Stomach (tissue), 8 donors: ENCODE measurements at regions not wholly inside any gene's neighbourhood (a gene's known extent, or its start where the extent isn't known, plus 50 kb on each side); places are given as distances from the start of the nearest gene placed in this dataset.

ENCODE experiments used
- DNase-seq, 2 donors: peaks; one replicate each; pipeline versions ENCODE4 v3.0.0 to v3.0.0-alpha.2; 2013 to 2019
- H3K27ac ChIP-seq, 5 donors: fragments of 200-600 bp in 4 of 5; sonication (generic) in 4 of 5; one replicate each; pipeline ENCODE4 v1.5.1; 2013 to 2019; ENCODE audit warnings: mild to moderate bottlenecking in 1 of 5, moderate library complexity in 1 of 5
- H3K27me3 ChIP-seq, 3 donors: fragments of 200-600 bp; sonication (generic); one replicate each; pipeline ENCODE4 v1.5.1; 2017 to 2019; ENCODE audit warnings: mixed run types in 1 of 3
- H3K36me3 ChIP-seq, 4 donors: fragments of 200-600 bp; sonication (generic); 1 replicate in 3 of 4; 2 replicates in 1 of 4; pipeline ENCODE4 v1.5.1; 2016 to 2019
- H3K4me1 ChIP-seq, 4 donors: fragments of 200-600 bp; sonication (generic); one replicate each; pipeline ENCODE4 v1.5.1; 2016 to 2019
- H3K4me3 ChIP-seq, 4 donors: fragments of 200-600 bp; sonication (generic) in 3 of 4; one replicate each; pipeline ENCODE4 v1.5.1; 2016 to 2019; ENCODE audit warnings: mild to moderate bottlenecking in 1 of 4
- H3K9me3 ChIP-seq, 4 donors: fragments of 200-600 bp; sonication (generic); one replicate each; pipeline ENCODE4 v1.5.1; 2016 to 2019
- CTCF ChIP-seq, 7 experiments: fragments of 450-650 bp in 4 of 7; fragments of 200-600 bp in 3 of 7; sonication (generic) in 3 of 7; IDR thresholded peaks; one replicate each; pipeline ENCODE4 v1.5.1; 2016 to 2019; ENCODE audit warnings: antibody characterized with exemption in 7 of 7, control low read depth in 2 of 7, mild to moderate bottlenecking in 1 of 7
- EP300 ChIP-seq: sonication (generic); formaldehyde crosslinking; IDR thresholded peaks from one replicate; pipeline ENCODE4 v1.6.1; 2017; ENCODE audit warnings: antibody characterized with exemption
- POLR2A ChIP-seq, 4 donors: fragments of 450-650 bp; IDR thresholded peaks; one replicate each; pipeline ENCODE4 v1.6.1; 2016; ENCODE audit warnings: antibody characterized with exemption in 4 of 4, control low read depth in 2 of 4, mild to moderate bottlenecking in 1 of 4, moderate library complexity in 1 of 4
- POLR2AphosphoS5 ChIP-seq, 3 donors: sonication (generic); formaldehyde crosslinking; IDR thresholded peaks; one replicate each; pipeline ENCODE4 v1.6.1; 2016; ENCODE audit warnings: antibody characterized with exemption in 3 of 3
- WGBS, 5 donors: extraction: QIAGEN DNeasy Blood & Tissue Kit in 3 of 5; methylation state at CpG; one replicate each; pipeline versions ENCODE4 v1.1.5 to v1.1.7; 2013 to 2018; 5-methylcytosine and 5-hydroxymethylcytosine counted together
- intact Hi-C: fragments of 100-400 bp; cut with DNase I; formaldehyde crosslinking; loops from one replicate; pipeline ENCODE4 v1.15.1; 2023; ENCODE audit warnings: low total_unique reads
- donor health status: healthy with polysubstance abuse.
- donor health status: Bipolar disorder and iron deficiency.
- donor health status: healthy.

- Histone ChIP-seq H3K4me1 (no peaks in the 10 kb centered on the region), H3K27ac (no peak overlapping the region), H3K4me3 (no peak overlapping the region), H3K36me3 (no peaks in the 10 kb centered on the region), H3K9me3 (no peaks in the 10 kb centered on the region), H3K27me3 (peaks cover 0 to 42% (median 11%) of the 10 kb centered on the region in 3 donors)
- WGBS, 5 donors, result 34 to 53% (median 45%) methylated on average over 22 of the region's 22 CpGs
- TF ChIP-seq POLR2AphosphoS5 (IDR thresholded peaks at IDR 0.05) (no peak), POLR2A (IDR thresholded peaks at IDR 0.05) (no peak), EP300 (no peak), CTCF (IDR thresholded peaks at IDR 0.05) (no peak)
- intact Hi-C loops, result no loop called here
- DNase-seq, result no peak
These were observed 70.9 kb upstream of the MGMT start for GRCh38 chr10:129396021-129396722.

DNA sequence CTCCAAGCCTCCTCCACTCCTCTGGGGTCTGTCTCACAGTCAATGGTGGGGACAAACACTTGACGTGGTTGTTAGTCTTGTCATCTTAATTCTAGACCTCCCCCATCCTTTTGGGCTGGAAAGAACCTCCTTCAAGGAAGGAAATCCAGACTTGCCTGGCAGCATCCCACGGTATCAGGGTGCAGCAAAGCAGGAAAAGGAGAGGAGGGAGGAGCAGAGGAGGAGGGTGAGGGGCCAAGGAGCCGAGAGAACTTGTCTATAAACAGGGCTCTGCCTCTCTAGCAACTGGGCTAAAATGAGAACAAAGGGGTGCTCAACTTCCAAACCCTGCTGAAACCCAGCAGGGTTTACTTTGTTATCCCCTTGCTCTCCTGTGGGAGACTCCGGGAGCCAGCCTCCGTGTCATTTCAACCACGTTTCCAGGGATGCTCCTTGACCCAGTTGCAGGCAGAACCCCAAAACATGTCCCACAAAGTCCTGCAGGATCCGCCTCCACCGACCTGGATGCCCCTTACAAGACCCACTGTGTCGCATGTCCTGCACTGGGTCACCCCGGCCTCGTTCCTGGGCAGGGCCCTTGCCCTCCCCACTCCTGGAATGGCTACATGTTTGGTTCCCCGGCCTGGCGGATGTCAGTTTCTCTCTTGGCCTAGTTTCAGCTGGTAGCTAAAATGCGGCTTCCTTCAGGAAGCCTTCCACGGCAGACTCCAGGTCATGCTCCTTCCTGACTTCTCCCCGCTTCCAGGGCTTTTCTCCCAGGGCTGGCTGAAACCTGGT lies 69.7 kb upstream of the MGMT start:
- intact Hi-C loops, result no loop called here
- peaks cover 0 to 34% (median 7%) of the 10 kb centered on the region in 3 donors for H3K27me3 ChIP-seq

DNA sequence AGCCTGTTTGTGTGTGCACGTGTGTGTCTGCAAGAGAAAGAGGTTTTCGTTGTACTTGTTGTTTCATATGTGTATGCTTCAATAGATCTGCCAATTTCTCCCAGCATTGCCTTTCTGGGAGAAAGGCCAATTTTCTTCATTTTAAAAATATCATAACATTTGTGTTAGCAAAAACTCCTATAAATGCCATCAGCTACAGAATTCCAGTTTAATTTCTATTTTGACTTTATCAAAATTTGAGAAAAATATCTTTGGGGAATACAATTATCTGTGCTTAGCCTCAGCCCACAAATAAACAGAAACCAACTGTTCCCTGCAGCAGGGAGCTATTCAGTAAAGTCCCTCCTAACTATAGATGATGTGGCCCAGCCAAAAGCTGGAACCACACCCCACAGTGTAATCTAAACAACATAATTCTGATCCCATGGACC lies 68.3 kb upstream of the MGMT start:
- Histone ChIP-seq H3K4me3 (no peak overlapping the region), H3K27ac (no peak overlapping the region), H3K36me3 (no peaks in the 10 kb centered on the region), H3K27me3 (peaks cover 0 to 27% (median 7%) of the 10 kb centered on the region in 3 donors), H3K9me3 (no peaks in the 10 kb centered on the region), H3K4me1 (no peaks in the 10 kb centered on the region)
- 36 to 58% (median 53%) methylated on average over 2 of the region's 2 CpGs for WGBS, 5 donors
- TF ChIP-seq POLR2AphosphoS5 (IDR thresholded peaks at IDR 0.05) (no peak), EP300 (no peak), POLR2A (IDR thresholded peaks at IDR 0.05) (no peak), CTCF (IDR thresholded peaks at IDR 0.05) (no peak)
- DNase-seq, result peak in 1 of 2 donors; percentile 63
- intact Hi-C loops, result no loop called here

More for the DNA sequence above, 69.7 kb upstream of the MGMT start:
- Histone ChIP-seq H3K4me3 (no peak overlapping the region), H3K4me1 (no peaks in the 10 kb centered on the region), H3K27ac (no peak overlapping the region), H3K36me3 (no peaks in the 10 kb centered on the region), H3K9me3 (no peaks in the 10 kb centered on the region)
- no peak for TF ChIP-seq POLR2AphosphoS5 (IDR thresholded peaks at IDR 0.05)
- TF ChIP-seq CTCF (IDR thresholded peaks at IDR 0.05), result no peak
- no peak for TF ChIP-seq EP300
- no peak for TF ChIP-seq POLR2A (IDR thresholded peaks at IDR 0.05)
- 68 to 77% (median 71%) methylated on average over 16 of the region's 16 CpGs for WGBS, 5 donors
- DNase-seq, result no peak

- TF ChIP-seq CTCF (IDR thresholded peaks at IDR 0.05), result no peak
- TF ChIP-seq POLR2AphosphoS5 (IDR thresholded peaks at IDR 0.05), result no peak
- TF ChIP-seq EP300, result no peak
- no peak for TF ChIP-seq POLR2A (IDR thresholded peaks at IDR 0.05)
- Histone ChIP-seq H3K4me1 (no peaks in the 10 kb centered on the region), H3K27ac (no peak overlapping the region), H3K4me3 (no peak overlapping the region), H3K27me3 (peaks cover 0 to 13% (median 7%) of the 10 kb centered on the region in 3 donors), H3K36me3 (no peaks in the 10 kb centered on the region), H3K9me3 (no peaks in the 10 kb centered on the region)
- WGBS, 5 donors, result 41 to 72% (median 65%) methylated on average over 5 of the region's 5 CpGs
- DNase-seq, result no peak
- intact Hi-C loops, result no loop called here
These were observed 66.6 kb upstream of the MGMT start for GRCh38 chr10:129400426-129400825.
